ENCODE measurements at regions not wholly inside any gene's neighbourhood (a gene's known extent, or its start where the extent isn't known, plus 50 kb on each side); places are given as distances from the start of the nearest gene placed in this dataset.

DNA sequence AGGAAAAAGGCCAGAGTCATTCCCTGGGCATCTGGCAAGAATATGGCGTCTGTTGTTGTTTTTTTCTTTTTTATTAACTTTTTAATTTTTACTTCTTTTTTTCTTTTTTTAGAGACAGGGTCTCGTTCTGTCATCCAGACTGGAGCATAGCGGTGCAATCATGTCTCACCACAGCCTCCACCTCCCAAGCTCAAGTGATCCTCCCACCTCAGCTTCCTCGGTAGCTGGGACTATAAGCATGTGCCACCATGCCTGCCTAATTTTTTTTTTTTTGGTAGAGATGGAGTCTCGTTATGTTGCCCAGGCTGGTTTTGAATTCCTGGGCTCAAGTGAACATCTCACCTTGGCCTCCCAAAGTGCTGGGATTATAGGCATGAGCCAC lies 54.0 kb upstream of the PRDM11 start:
- no peak overlapping the region for H3K4me3 ChIP-seq (ENCODE audit: low read depth, low read length)
- no peak for TF ChIP-seq CTCF (IDR thresholded peaks at IDR 0.05; ENCODE audit: insufficient read depth, low read depth, low read length)
- DNase-seq (ENCODE audit: low read depth): no peak

- TF ChIP-seq CTCF (IDR thresholded peaks at IDR 0.05; ENCODE audit: insufficient read depth, low read depth, low read length): no peak
- H3K4me3 ChIP-seq (ENCODE audit: low read depth, low read length): no peak overlapping the region
- DNase-seq (ENCODE audit: low read depth): peak; percentile 36
Measured at GRCh38 chr11:45092901-45093760, 53.3 kb upstream of the PRDM11 start.

DNA sequence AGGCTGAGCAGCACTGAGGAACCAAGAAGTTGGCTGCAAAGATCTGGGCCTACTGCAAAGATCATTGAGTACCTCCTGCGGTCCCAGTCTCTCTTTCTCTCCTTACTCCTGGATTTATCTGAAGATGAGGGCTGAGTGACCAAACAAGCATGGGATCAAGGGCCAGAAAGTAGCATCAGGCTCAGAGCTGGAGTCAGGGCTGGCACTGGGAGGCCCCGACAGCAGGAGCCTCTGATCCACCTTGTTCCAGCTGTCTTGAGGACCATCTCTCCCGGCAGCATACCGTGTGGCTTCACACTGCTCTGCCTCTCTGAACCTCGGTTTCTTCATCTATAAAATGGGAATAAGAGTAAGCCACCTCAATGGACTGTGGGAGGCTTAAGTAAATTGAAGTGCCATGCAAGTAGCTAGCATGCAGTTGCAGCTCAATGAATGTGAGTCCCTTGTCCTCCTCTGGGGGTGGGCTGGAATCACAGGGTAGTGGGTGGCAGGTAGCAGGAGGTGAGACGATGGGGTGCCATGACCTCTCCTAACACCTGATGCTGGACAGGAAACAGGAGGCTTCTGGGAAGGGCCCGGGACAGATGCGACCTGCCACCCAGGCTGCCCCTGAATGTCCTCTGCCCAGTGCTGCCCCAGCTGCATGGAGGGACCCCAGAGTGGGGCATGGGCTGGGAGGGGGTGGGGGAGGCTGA lies 52.5 kb upstream of the PRDM11 start:
- DNase-seq (ENCODE audit: low read depth): no peak

GRCh38 chr11:45094958-45095690 lies 51.3 kb upstream of the PRDM11 start:
- no peak overlapping the region for H3K4me3 ChIP-seq (ENCODE audit: low read depth, low read length)
- no peak for DNase-seq (ENCODE audit: low read depth)
- no peak for TF ChIP-seq CTCF (IDR thresholded peaks at IDR 0.05; ENCODE audit: insufficient read depth, low read depth, low read length)

More for the DNA sequence above, 52.5 kb upstream of the PRDM11 start:
- no peak overlapping the region for H3K4me3 ChIP-seq (ENCODE audit: low read depth, low read length)
- no peak for TF ChIP-seq CTCF (IDR thresholded peaks at IDR 0.05; ENCODE audit: insufficient read depth, low read depth, low read length)

DNA sequence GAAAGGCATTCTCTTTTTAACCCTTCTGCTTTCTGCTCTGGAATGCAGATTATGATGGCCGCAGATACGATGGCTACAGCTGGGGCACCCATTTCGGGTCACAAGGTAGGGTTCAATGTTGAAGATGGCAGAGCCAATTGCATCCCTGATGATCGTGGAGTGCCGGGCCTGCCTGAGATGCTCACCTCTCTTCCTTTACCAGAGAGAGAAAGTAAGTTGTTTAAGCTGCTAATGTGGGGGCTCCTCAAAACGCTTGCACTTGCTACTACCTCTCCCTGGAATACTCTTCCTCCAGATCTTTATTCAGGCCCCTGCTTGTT lies 50.8 kb upstream of the PRDM11 start:
- DNase-seq (ENCODE audit: low read depth): no peak
- TF ChIP-seq CTCF (IDR thresholded peaks at IDR 0.05; ENCODE audit: insufficient read depth, low read depth, low read length): no peak
- H3K4me3 ChIP-seq (ENCODE audit: low read depth, low read length): no peak overlapping the region

- DNase-seq (ENCODE audit: low read depth): no peak
- no peak for TF ChIP-seq CTCF (IDR thresholded peaks at IDR 0.05; ENCODE audit: insufficient read depth, low read depth, low read length)
- H3K4me3 ChIP-seq (ENCODE audit: low read depth, low read length): no peak overlapping the region
Measured at GRCh38 chr11:45096636-45097035, 49.8 kb upstream of the PRDM11 start.
